GM21825 (cell line): ENCODE measurements at regions not wholly inside any gene's neighbourhood (a gene's known extent, or its start where the extent isn't known, plus 50 kb on each side); places are given as distances from the start of the nearest gene placed in this dataset.
"Not testable (repeated sequence)": the region's sequence is repeated elsewhere in the genome, so short reads cannot be mapped to it uniquely, and the experiment has no call there.

Experiments
- ATAC-seq: cut with Tn5 transposase; IDR thresholded peaks from one replicate; pipeline ENCODE4 v1.9.1; 2021; ENCODE audit warnings: mild to moderate bottlenecking, moderate library complexity; ENCODE audit not compliant: unreplicated experiment

- ATAC-seq, result no peak
Measured at GRCh38 chr2:31664949-31665724, 84.4 kb upstream of the SRD5A2 start.

- ATAC-seq, result no peak
Measured at GRCh38 chr2:31660812-31661335, 80.1 kb upstream of the SRD5A2 start.

GRCh38 chr2:31660165-31660564 lies 79.4 kb upstream of the SRD5A2 start:
- ATAC-seq, result no peak

- ATAC-seq, result no peak
Measured at GRCh38 chr2:31654241-31654640, 73.5 kb upstream of the SRD5A2 start.

- no peak for ATAC-seq
Measured at GRCh38 chr2:31651736-31652135, 71.0 kb upstream of the SRD5A2 start.

GRCh38 chr2:31651267-31651666 lies 70.5 kb upstream of the SRD5A2 start:
- ATAC-seq, result no peak

GRCh38 chr2:31644551-31644950 lies 63.8 kb upstream of the SRD5A2 start:
- no peak for ATAC-seq

- no peak for ATAC-seq
Measured at GRCh38 chr2:31642707-31643106, 62.0 kb upstream of the SRD5A2 start.

- ATAC-seq, result not testable (repeated sequence)
Measured at GRCh38 chr2:31632201-31632600, 51.5 kb upstream of the SRD5A2 start.
